GM18520 (cell line): ENCODE measurements at regions not wholly inside any gene's neighbourhood (a gene's known extent, or its start where the extent isn't known, plus 50 kb on each side); places are given as distances from the start of the nearest gene placed in this dataset.

Experiments
- ATAC-seq: cut with Tn5 transposase; IDR thresholded peaks from one replicate; pipeline ENCODE4 v1.9.1; 2021; ENCODE audit not compliant: unreplicated experiment

DNA sequence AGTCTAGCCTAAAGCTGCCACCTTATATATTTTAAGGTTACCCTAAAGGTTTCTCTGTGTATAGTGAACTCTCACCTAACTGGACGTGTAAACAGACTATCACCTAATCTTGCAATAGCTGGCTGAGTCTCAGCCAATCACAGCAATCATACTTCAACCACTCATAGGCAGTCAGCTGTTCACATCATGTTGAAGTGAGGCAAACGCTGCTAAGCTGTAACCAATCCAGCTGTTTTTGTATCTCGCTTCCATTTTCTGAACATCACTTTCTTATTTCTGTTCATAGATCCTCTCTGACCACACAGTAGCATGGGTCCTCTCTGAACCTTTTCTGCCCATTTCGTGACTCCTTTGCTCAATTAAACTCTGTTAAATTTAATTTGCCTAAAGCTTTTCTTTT lies 468.2 kb upstream of the POU3F3 start:
- no peak for ATAC-seq

DNA sequence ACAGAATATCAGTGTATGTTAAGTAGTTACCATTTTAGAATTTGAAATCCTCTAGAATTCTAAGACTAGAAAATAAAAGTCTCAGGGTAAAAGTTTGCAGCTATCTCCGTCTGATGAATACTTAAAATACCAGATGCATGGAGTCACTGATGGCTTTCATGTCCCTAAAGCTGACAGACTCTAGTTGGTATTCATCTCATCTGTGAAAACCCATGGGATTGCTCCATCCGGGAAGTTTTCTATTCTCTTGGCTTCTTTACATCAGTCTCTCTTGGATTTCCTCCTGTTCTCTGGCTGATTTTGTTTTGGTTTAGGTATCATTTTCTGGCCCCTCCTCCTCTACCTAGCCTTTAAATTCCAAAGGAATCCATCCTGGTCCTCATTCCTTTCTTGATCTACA lies 465.6 kb upstream of the POU3F3 start:
- no peak for ATAC-seq

DNA sequence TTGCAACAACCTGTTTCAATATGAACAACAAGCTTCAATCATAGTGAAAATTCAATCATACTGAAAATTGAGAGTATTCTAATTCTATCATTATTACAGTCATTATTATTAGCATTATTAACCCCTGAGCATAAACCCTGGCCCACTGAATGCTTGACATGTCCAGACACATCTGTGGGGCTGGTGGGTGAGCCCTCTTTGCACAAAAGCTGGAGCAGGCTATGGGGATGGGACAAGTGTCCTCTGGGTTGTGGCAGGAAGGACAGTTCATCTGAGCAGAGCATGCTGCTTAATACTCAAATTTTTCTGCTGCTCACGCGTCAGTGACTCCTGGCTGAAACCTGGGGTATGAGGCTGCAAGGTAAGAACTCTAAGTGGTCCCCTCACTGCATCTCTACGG lies 451.1 kb upstream of the POU3F3 start:
- no peak for ATAC-seq

DNA sequence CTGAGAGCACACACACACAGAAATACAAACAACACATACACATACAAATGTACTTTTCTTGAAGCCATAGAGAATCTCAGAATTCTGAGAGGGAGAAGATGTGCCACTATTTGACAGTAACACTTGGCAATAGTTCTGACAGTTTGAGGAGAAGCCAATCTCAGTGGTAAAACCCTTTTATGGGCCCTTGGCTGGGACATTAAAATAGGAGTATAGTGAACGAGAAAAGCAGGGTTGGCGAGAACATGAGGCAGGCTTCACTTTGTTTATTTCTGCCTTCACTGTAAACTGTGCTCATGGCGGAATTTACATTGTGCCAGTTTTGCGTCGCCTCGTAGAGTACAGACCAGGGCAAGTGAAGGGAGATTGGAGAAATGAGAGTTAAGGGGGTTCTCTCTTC lies 449.4 kb upstream of the POU3F3 start:
- ATAC-seq: no peak

DNA sequence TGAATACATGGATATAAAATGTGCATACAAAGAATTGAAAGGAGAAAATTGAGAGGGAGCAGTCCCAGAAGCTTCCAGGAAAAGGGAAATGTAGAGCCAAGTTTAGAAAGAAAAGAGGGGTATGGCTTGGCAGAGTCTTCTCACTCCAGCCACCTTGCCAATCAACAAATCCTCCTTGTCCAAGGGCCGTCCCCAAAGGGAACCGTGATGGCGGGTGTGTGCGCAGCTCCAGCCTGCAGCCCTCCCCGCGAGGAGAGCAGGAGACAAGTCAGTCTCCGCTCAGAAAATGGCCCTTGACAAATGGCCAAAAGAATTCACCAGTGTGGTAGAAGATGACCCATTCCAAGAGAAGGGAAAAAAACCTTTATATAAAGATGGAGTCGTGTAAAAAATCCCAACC lies 448.3 kb upstream of the POU3F3 start:
- no peak for ATAC-seq

DNA sequence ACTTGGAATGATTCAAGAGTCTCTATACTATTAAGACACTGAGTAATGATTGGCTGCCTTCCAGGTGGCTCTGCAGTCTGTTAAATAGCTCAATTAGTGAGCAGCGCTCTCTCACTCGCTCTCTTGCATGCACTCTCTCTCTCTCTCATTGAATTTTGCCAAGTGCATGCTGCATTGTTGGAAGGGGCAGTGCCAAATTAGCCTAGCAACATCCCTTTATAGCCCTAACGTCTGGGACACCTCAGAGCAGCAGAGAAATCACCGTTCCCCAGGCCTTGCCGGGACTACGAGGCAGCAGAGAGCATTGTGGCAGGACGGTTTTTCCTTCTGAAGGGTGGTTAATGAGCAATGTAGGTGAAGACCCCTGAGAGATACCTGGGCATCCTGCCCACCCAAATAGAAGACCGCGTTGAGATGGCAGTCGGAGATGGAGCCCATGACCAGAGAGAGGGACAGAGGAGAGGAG lies 447.6 kb upstream of the POU3F3 start:
- no peak for ATAC-seq

DNA sequence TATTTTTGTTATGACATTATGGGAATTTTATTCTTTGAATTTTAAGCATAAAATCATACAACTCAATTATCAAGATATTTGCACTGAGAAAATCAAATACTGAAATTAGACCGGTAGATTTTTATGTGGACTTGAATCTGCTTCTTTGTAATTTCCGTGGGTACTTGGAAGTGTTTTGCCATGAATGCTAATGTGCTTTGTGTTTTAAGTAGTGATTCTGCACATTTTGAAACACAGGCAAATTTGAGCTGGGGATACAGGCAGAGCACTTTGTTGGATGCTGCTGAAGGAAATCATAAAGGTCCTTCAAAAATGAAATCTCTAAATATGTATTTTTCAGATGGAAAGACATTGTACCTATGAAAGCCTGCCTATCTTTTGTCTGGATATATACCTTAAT lies 446.3 kb upstream of the POU3F3 start:
- ATAC-seq: no peak

DNA sequence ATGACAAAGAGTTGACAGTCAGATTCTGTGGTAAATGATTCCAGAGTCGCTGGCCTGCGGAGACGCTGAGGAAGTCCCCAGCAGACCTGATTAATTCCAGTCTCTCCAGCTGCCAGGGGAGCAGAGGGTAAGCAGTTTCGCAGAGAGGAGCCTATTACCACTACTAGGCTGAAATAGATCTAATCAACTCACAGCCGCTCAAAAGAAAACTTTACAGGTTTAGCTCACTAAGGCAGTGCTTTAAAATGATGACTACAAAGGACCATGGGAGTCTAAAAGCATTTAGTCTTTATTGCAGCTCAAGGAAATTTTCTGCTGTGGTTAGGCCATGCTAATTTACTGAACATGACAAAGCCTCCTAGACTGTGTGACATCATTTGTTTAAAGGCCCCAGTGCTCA lies 445.6 kb upstream of the POU3F3 start:
- ATAC-seq: no peak

DNA sequence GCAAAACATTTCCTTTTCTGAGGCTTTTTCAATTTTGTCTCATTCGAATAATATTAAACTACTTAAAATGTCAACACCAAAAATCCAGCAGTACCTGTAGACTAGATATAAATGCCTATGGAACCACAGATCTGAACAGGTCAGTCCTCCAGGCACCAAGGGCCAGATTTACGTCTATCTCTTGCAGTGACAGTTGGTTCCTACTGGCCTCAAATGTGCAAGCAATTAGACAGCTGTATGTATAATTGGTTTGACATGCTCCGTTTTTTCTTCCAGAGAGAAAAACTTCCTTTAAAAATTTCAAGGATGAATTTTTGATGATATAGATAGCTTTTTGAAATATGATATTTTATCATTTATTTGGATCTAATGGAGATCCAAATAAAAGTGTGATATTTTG lies 443.8 kb upstream of the POU3F3 start:
- no peak for ATAC-seq

DNA sequence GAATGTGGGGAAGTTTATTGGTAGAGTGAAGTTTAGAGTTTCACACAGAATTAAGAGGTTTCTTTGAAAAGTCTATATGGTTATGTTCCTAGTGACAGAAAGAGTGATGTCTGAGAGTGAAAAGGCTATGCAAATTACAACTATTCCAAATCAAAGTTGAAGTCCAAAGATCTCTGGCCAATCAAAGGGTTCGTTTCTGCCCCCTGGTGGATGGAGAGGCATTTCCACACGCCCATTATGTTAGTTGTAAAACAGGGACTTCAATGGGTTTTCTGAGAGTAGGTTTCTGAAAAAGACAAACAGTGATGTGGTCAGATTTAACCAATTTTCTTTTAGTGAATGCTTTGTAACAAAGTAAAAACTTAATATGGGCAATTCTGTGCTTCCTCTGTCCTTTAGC lies 441.5 kb upstream of the POU3F3 start:
- peak; percentile 37 for ATAC-seq

DNA sequence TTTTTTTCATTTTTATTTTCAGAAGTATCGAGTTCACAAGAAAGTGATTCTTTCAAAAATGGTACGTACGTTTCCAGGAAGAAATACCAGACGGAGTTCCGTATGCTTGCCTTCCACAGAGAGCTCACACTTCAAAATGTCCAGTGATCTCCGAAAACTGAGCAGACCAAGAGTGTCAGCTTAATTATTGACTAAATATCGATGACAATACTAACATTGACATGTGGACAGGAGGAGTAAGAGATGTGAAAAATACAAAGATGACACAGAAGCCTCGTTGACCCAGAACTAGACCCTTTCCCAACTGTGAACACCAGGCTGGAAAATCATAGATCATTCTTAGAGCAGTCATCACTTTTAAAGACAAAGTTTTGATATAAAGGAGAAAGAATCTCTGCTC lies 440.0 kb upstream of the POU3F3 start:
- no peak for ATAC-seq

DNA sequence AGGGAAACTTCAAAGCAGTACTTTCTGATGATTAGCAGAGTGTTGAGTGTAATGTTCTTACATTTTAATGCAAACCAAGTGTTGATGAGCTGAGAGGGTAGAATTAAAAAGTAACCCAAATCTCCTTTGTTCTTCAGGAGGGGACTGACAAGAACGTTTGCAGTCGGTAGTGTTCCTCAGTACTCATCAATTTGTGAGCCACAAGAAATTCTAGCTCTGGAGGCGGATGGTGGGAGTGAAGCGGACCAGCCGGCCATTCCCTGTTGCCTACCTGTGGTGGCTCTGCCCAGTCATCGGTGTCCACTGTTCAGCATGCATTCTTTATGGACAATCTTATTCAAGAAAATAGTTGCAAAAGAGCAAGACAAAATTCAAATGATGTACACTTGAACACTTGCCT lies 438.6 kb upstream of the POU3F3 start:
- no peak for ATAC-seq

DNA sequence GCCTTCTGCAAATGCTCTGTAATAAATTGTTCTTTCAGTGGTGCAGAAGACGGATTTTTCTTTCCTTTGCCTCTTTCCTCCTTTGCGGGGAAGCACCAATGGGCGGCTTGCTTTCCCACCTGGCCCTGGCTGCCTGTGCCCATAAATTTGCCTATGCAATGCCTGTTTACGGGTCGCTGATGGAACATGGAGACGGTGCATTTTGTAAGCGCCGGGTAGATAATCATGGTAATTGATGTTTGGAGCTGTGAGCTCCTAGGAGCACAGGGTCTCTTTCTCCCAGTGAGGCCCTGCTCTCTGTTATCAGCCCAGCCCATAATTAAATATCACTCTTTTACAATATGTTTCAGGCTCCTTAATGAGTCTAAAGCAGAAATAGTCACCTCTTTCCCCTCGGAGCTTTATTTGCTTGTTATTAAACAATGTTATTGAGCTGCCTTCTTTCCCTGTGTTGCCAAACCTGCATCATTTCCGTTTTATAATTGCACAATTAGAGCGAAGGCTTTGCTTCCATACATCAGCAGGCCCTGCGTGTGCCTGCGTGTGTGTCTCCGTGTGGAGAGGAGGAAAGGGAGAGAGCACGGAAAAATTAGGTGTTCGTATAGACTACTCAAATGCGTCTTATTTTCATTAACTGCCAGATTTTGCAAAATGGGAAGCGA lies 437.4 kb upstream of the POU3F3 start:
- no peak for ATAC-seq

DNA sequence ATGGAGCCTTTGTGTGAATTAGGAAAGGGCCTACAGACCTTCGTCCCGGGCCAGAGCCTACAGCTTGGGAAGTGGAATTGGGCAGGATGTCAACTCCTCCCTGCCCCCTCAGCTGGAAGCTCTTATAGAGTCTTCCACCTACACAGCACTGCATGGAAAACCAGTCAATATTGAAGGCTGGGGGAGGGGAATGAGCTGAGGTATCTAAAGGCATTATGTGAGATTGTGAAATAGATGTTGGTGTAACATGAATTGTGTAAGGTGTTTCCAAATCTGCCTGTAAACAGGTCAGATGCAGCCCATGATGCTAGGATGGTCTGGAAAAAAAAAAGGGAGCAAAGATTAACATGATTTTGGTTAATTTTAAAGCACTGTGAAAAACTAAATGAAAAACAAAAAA lies 433.5 kb upstream of the POU3F3 start:
- no peak for ATAC-seq

DNA sequence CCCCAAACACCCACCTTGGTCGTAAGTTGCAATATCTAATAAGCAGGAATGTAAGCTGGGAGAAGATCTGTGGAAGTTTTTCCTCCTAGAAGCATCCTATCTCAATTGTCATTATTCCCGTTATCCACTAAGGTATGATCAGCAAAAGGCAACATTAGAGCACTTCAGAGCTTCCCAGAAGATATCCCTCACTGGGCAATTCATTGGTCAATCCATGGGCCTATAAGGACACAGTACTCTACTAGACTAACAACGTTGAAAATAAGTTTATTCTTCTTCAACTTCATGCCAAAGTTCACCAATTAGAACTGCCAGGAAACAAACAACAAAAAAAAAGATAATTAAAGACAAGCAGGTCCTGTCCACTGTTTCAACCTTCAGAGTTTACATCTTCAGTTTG lies 433.0 kb upstream of the POU3F3 start:
- ATAC-seq: no peak

DNA sequence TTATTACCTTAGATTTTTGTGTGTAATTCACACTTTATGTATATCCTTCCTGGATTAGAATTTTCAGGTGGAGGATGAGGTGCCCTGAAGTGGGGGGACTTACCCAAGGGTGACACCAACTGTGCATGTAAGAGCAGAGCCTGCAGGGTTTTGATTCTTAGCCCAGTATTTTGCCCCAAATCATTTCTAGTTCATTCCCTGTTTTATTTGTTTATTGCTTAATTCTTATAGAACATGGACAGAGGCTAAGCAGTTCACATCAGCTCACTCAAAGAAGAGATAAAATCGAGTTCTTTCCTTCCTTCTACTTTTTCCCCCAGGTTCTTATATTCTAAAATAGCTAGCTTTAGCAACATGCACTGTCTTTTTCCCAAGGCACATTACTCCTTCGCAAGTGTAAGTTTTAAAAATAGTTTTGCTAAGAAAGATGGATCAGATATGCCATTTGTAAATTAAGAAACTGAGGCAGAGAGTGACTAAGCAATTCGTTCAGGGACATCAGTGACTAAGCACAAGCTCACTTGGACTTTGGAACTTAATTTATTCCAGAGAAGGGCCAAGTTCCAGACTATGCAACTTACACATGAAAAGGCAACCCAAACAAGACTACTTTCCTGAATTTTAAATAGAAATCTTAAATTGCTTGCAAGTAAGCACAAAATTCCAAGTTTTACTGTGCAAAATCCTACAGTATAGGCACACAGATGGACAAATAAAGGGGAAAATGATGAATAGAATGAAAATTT lies 427.9 kb upstream of the POU3F3 start:
- ATAC-seq: no peak

DNA sequence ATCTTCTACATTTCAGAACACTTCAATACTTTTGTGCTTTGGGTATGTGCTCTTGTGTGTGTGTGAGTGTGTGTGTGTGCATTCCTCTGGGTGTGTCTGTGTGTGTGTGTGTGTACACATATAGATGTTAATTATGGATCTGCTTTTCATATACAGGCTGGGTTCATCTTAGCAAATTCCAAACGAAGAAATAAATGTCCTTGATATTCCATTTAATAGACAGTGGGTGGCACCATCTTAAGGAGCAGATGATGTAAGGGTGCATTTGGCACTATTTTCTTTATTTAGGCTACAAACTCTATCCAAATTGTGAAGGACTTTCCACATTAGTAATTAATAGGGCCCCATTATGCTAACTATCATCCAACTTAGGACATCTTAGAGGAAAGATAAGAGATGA lies 425.8 kb upstream of the POU3F3 start:
- ATAC-seq: no peak

DNA sequence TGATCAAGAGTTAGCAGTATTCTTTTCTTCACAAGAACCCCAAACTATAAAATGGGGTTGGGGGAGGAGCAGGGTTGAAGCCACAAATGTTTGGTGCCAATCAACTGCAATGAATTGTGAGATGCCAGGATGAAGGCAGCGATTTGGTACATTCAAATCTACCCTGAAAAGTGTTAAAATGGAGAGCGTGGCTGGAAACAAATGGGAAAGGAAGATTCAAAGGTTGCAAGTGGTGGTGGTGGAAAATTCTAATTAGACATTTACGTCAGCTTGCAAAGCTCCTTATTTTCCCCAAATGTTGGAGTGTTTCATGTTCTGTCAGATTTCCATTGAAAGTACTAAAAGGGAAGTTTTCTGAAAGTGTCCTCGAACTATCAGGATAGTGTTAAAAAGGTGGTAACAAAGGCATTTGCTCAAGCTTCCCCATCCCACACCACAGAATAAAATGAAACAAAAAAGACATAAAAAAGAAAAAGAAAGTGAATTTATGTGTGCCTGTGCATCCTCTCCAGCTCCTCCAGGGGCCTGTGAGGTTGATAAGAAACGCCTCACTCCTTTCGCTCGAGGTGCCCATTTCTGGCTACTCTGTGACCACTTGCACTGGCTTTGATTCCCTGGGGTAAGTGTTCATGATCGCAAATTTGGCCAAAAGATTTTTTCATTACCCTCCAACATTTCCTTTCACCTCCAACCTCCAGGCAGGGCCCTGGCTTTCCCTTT lies 424.1 kb upstream of the POU3F3 start:
- no peak for ATAC-seq

DNA sequence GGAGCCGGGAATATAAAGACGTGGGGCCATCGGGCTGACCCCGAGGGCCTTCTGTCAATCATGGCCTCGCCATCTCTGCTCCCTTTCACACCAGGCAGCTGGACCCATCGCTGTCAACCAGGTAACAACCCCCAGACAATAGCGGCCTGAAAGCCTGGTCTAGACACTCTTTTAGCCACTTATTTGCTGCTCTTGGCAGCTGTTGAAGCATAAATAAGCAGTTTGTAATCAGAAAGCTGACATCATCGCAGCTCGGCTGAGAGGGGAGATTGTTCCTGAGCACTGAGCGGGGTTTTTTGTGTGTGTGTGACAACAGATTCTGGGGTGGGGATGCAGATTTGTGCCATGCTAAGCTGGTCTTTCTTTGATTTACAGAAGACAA lies 423.6 kb upstream of the POU3F3 start:
- ATAC-seq: no peak

DNA sequence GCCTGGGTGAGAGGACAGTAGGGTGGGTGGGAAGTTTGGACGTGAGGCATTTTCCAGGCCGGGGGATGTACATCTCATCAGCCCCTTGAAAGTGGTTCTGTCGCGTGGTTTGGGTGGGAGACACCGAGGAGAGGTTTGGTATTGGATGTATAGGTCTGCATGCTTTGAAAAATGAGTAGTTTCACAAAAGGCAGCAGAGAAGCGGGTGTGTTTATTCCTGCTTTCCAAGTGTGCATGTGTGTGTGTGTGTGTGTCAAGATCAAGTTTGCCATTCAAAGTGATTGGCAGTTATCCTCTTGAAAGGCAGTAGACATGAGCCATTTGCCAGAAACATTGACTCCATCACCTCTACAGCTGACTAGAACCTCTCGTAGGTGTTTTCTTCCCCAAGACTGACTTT lies 423.1 kb upstream of the POU3F3 start:
- no peak for ATAC-seq

DNA sequence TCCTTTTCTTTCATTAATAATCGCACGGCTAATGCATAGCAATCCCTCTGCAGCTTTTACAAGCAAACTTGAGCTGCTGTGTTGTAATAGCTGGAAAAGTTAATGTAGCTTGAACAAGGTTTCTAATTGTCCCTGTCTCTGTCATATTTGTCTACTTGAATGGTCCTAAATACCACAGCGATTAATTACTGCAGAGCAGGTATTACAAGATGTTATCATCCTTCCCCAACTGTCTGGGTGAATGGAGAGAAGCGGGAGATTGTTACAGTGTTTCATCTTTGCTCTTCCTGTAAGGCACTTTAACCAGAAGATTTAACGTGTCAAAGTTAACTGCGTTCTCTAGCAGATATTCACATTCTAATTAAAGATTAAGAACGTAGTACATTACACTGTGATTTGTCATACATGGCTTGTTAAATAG lies 422.2 kb upstream of the POU3F3 start:
- ATAC-seq: no peak

DNA sequence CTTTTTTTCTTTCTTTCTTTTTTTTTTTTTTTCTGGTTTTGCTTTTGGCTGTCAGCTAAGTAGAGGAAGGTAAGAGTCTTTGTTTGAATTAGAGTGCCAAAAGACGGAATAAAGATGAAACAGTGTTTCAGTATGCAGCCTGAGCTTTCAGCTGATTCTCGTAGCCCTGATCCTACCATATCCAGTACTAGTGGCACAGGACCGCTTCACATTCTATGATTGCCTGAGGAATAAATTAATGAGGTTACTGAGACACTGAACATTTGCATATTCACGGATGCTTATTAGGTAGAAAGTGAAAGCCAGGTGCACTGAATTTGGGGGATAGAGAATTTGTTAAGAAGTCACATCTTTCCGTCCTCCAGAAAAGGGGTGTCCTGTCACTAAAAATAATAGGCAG lies 421.5 kb upstream of the POU3F3 start:
- ATAC-seq: no peak
